ENCODE measurements at regions not wholly inside any gene's neighbourhood (a gene's known extent, or its start where the extent isn't known, plus 50 kb on each side); places are given as distances from the start of the nearest gene placed in this dataset.

DNA sequence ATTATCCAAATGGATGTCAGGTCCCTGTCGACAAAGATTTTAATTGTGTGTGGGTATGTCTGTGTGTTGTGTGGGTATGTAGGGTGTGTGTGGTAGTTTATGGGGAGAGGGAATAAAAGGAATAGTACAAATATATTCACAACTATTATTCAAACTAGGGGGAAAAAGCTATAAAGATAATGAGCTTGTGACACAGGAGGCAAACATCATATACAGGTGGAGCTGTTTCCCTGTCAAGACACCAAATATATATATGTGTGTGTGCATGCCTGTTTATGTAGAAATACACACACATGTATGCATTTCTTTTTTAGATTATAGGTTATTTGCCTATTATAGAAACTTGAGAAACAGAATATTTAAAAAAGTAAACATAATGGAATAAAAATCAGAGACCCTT lies 108.7 kb downstream of the CD47 start:
- TF ChIP-seq, protein P1, sequence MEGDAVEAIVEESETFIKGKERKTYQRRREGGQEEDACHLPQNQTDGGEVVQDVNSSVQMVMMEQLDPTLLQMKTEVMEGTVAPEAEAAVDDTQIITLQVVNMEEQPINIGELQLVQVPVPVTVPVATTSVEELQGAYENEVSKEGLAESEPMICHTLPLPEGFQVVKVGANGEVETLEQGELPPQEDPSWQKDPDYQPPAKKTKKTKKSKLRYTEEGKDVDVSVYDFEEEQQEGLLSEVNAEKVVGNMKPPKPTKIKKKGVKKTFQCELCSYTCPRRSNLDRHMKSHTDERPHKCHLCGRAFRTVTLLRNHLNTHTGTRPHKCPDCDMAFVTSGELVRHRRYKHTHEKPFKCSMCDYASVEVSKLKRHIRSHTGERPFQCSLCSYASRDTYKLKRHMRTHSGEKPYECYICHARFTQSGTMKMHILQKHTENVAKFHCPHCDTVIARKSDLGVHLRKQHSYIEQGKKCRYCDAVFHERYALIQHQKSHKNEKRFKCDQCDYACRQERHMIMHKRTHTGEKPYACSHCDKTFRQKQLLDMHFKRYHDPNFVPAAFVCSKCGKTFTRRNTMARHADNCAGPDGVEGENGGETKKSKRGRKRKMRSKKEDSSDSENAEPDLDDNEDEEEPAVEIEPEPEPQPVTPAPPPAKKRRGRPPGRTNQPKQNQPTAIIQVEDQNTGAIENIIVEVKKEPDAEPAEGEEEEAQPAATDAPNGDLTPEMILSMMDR (IDR thresholded peaks at IDR 0.05; ENCODE audit: insufficient read depth in 1 of 2, low read depth in 1 of 2, low read length in 1 of 2, severe bottlenecking in 1 of 2, unreplicated experiment in 1 of 2) = no peak
- no peaks in the 10 kb centered on the region for H3K36me3 Mint-ChIP-seq (ENCODE audit: insufficient read depth, unreplicated experiment)

DNA sequence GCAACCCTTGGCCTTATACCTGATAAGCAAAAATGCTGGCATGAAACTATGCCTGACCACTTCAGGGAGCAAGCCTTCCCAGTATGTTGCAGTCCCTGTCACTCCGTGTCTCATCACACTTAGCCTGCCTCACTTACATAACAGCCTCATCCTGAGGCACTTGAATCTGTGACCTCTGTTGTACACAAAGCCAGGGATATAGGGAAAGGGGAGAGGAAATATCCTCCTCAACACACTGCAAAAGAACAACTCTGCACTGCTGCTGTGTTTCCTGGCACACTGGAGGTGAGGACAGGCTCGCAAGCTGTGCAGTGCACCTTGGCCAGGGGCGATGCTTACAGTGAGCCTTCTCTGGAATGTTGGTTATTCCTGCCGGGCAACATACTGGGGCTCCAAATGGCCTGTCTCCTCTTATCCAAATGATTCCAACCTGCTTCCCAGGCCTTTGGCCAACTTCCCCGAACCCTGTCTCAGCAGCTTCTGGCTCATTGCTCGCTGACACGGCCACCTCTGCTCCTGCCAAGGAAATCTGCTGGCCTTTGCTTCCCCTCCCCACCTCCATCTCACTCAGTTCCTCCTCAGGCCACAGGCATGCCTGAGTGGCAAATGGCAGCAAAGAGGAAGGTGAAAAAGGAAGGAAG lies 109.2 kb downstream of the CD47 start:
- TF ChIP-seq, protein P1 (IDR thresholded peaks at IDR 0.05; ENCODE audit: insufficient read depth in 1 of 2, low read depth in 1 of 2, low read length in 1 of 2, severe bottlenecking in 1 of 2, unreplicated experiment in 1 of 2) = no peak
- Histone ChIP-seq H3K4me1 (peaks cover 9% of the 10 kb centered on the region), H3K9me3 (no peaks in the 10 kb centered on the region), H3K27me3 (replicated peaks; ENCODE audit: control insufficient read depth, insufficient read depth, low read length) (no peaks in the 10 kb centered on the region), H3K4me3 (ENCODE audit: low read depth, low read length) (no peak overlapping the region), H3K36me3 (ENCODE audit: control insufficient read depth, insufficient read depth, low read length) (no peaks in the 10 kb centered on the region)
- Mint-ChIP-seq H3K9me3 (ENCODE audit: unreplicated experiment) (no peaks in the 10 kb centered on the region), H3K27me3 (ENCODE audit: insufficient read depth, unreplicated experiment) (no peaks in the 10 kb centered on the region), H3K4me1 (ENCODE audit: low read depth, unreplicated experiment) (peaks cover 6% of the 10 kb centered on the region), H3K27ac (ENCODE audit: unreplicated experiment) (peak overlapping the region; percentile 27), H3K4me3 (ENCODE audit: unreplicated experiment) (peak overlapping the region; percentile 15), H3K36me3 (ENCODE audit: insufficient read depth, unreplicated experiment) (no peaks in the 10 kb centered on the region)
- POLR2A ChIA-PET = no interaction called here
- intact Hi-C loops (cut with micrococcal nuclease; ENCODE audit: unreplicated experiment) = no loop called here
- peak; percentile 50 to 64 for DNase-seq
- no TSS peak for BruUV-seq (replicated peaks)
- CTCF ChIA-PET = interaction anchor here (0.7 kb wide), 1 partner anchor 1122 kb away, joined by 3 read pairs; no protein-coding TSS in a partner anchor

More for the DNA sequence above, 108.7 kb downstream of the CD47 start:
- no peaks in the 10 kb centered on the region for H3K27me3 ChIP-seq (replicated peaks; ENCODE audit: control insufficient read depth, insufficient read depth, low read length)
- ChIA-PET CTCF (interaction anchor here (0.7 kb wide), 1 partner anchor 1121 kb away, joined by 3 read pairs; no protein-coding TSS in a partner anchor), POLR2A (no interaction called here)
- no peaks in the 10 kb centered on the region for H3K9me3 ChIP-seq
- BruUV-seq (replicated peaks) = no TSS peak
- peak overlapping the region; percentile 15 for H3K4me3 Mint-ChIP-seq (ENCODE audit: unreplicated experiment)
- no peaks in the 10 kb centered on the region for H3K36me3 ChIP-seq (ENCODE audit: control insufficient read depth, insufficient read depth, low read length)
- H3K27ac Mint-ChIP-seq (ENCODE audit: unreplicated experiment) = peak overlapping the region; percentile 27
- peaks cover 9% of the 10 kb centered on the region for H3K4me1 ChIP-seq
- intact Hi-C loops (cut with micrococcal nuclease; ENCODE audit: unreplicated experiment) = no loop called here
- H3K4me1 Mint-ChIP-seq (ENCODE audit: low read depth, unreplicated experiment) = peaks cover 6% of the 10 kb centered on the region
- no peak for DNase-seq
- H3K27me3 Mint-ChIP-seq (ENCODE audit: insufficient read depth, unreplicated experiment) = no peaks in the 10 kb centered on the region
- no peaks in the 10 kb centered on the region for H3K9me3 Mint-ChIP-seq (ENCODE audit: unreplicated experiment)
- no peak overlapping the region for H3K4me3 ChIP-seq (ENCODE audit: low read depth, low read length)

DNA sequence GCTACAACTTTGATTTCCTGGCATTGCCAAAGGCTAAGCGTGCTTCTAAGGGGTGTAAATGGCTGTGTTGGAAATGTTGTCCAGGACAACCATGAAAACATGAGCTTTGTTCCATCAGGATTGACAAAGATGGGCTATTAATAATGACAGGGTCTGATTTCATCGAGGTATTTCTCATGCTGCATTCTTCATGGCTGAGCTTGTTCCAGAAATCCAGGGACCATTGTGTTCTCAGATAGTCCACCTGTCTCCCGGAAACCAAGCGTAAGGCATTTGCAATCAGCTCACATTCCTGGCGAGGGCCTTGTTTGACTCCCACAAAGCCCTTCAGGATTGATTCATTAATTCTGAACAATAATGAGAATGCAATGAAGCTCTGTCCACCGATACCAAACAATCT lies 111.3 kb downstream of the CD47 start:
- H3K9me3 ChIP-seq = no peaks in the 10 kb centered on the region
- no TSS peak for BruUV-seq (replicated peaks)
- intact Hi-C loops (cut with micrococcal nuclease; ENCODE audit: unreplicated experiment) = no loop called here
- no peak overlapping the region for H3K4me3 ChIP-seq (ENCODE audit: low read depth, low read length)
- ChIA-PET CTCF (no interaction called here), POLR2A (no interaction called here)
- no peak for DNase-seq
- Mint-ChIP-seq H3K4me1 (ENCODE audit: low read depth, unreplicated experiment) (peaks cover 6% of the 10 kb centered on the region), H3K27ac (ENCODE audit: unreplicated experiment) (no peak overlapping the region), H3K27me3 (ENCODE audit: insufficient read depth, unreplicated experiment) (peaks cover 5% of the 10 kb centered on the region), H3K4me3 (ENCODE audit: unreplicated experiment) (no peak overlapping the region), H3K36me3 (ENCODE audit: insufficient read depth, unreplicated experiment) (no peaks in the 10 kb centered on the region), H3K9me3 (ENCODE audit: unreplicated experiment) (no peaks in the 10 kb centered on the region)
- TF ChIP-seq, protein P1 (IDR thresholded peaks at IDR 0.05; ENCODE audit: insufficient read depth in 1 of 2, low read depth in 1 of 2, low read length in 1 of 2, severe bottlenecking in 1 of 2, unreplicated experiment in 1 of 2) = no peak
- no peaks in the 10 kb centered on the region for H3K27me3 ChIP-seq (replicated peaks; ENCODE audit: control insufficient read depth, insufficient read depth, low read length)
- H3K36me3 ChIP-seq (ENCODE audit: control insufficient read depth, insufficient read depth, low read length) = no peaks in the 10 kb centered on the region
- peaks cover 9% of the 10 kb centered on the region for H3K4me1 ChIP-seq
